Tibial nerve (tissue), 4 donors: ENCODE measurements at regions not wholly inside any gene's neighbourhood (a gene's known extent, or its start where the extent isn't known, plus 50 kb on each side); places are given as distances from the start of the nearest gene placed in this dataset.

ENCODE experiments used
- EP300 ChIP-seq, 2 donors: sonication (generic); formaldehyde crosslinking; IDR thresholded peaks; one replicate each; pipeline ENCODE4 v1.6.1; 2017; ENCODE audit warnings: antibody characterized with exemption in 2 of 2, mild to moderate bottlenecking in 1 of 2
- POLR2A ChIP-seq, 2 donors: fragments of 450-650 bp; IDR thresholded peaks; one replicate each; pipeline ENCODE4 v1.6.1; 2017; ENCODE audit warnings: antibody characterized with exemption in 2 of 2, mild to moderate bottlenecking in 2 of 2, moderate library complexity in 2 of 2
- TF ChIP-seq, protein P1 (sequence below), 5 experiments: fragments of 200-600 bp in 3 of 5; fragments of 450-650 bp in 2 of 5; sonication (generic) in 3 of 5; IDR thresholded peaks; one replicate each; pipeline ENCODE4 v1.5.1; 2016 to 2019; ENCODE audit warnings: antibody characterized with exemption in 5 of 5, mild to moderate bottlenecking in 3 of 5, moderate library complexity in 2 of 5

DNA sequence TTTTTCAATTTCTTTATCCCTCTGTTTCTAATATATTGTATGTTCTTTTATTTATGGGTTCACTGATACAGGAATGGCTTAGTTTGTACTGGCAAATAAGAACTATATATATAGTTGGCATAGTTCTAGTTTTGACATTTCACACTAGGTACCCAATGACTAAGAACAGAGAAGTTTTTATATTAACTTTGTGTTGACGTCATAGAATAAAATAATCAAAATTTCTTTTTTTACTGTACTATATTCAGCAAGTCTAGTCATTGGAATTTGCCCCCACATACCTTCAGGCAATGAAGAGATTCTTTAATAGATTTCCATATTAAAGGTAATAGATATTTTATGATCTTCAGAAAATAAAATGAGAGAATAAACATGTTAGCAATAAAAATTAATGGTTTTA lies 713.2 kb downstream of the NOVA1 start:
- TF ChIP-seq, protein P1, sequence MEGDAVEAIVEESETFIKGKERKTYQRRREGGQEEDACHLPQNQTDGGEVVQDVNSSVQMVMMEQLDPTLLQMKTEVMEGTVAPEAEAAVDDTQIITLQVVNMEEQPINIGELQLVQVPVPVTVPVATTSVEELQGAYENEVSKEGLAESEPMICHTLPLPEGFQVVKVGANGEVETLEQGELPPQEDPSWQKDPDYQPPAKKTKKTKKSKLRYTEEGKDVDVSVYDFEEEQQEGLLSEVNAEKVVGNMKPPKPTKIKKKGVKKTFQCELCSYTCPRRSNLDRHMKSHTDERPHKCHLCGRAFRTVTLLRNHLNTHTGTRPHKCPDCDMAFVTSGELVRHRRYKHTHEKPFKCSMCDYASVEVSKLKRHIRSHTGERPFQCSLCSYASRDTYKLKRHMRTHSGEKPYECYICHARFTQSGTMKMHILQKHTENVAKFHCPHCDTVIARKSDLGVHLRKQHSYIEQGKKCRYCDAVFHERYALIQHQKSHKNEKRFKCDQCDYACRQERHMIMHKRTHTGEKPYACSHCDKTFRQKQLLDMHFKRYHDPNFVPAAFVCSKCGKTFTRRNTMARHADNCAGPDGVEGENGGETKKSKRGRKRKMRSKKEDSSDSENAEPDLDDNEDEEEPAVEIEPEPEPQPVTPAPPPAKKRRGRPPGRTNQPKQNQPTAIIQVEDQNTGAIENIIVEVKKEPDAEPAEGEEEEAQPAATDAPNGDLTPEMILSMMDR (IDR thresholded peaks at IDR 0.05), result no peak
- TF ChIP-seq POLR2A (IDR thresholded peaks at IDR 0.05) (no peak), EP300 (IDR thresholded peaks at IDR 0.05) (no peak)
